KBM-7 (cell line): ENCODE measurements at regions not wholly inside any gene's neighbourhood (a gene's known extent, or its start where the extent isn't known, plus 50 kb on each side); places are given as distances from the start of the nearest gene placed in this dataset.
"Not testable (repeated sequence)": the region's sequence is repeated elsewhere in the genome, so short reads cannot be mapped to it uniquely, and the experiment has no call there.

Source experiments
- DNase-seq: peaks from one replicate; pipeline ENCODE4 v3.0.0-alpha.2; 2015
- in situ Hi-C: fragments of 300-500 bp; cut with MboI; formaldehyde crosslinking; loops from 2 replicates; pipeline ENCODE4 v1.14.3; 2020; ENCODE audit warnings: low sequenced_read_pairs, low pct_unique_long_range_greater_than_20kb, mixed read lengths

- in situ Hi-C loops: loop anchor here (25.0 kb wide), 1 partner anchor 523 kb away; no protein-coding TSS in a partner anchor
- peak; percentile 83 for DNase-seq
These were observed 53.9 kb upstream of the HEPH start for GRCh38 chrX:66110112-66110511.

DNA sequence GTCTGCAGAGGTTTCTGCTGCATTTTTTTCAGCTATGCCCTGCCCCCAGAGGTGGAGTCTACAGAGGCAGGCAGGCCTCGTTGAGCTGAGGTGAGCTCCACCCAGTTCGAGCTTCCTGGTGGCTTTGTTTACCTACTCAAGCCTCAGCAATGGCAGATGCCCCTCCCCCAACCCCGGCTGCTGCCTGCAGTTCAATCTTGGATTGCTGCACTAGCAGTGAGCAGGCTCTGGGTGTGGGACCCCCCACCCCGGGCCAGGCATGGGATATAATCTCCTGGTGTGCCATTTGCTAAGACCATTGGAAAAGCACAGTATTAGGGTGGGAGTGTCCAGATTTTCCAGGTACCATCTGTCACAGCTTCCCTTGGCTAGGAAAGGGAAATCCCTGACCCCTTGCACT, 56.2 kb upstream of the HEPH start:
- in situ Hi-C loops: loop anchor here (25.0 kb wide), 1 partner anchor 521 kb away; no protein-coding TSS in a partner anchor
- not testable (repeated sequence) for DNase-seq

DNA sequence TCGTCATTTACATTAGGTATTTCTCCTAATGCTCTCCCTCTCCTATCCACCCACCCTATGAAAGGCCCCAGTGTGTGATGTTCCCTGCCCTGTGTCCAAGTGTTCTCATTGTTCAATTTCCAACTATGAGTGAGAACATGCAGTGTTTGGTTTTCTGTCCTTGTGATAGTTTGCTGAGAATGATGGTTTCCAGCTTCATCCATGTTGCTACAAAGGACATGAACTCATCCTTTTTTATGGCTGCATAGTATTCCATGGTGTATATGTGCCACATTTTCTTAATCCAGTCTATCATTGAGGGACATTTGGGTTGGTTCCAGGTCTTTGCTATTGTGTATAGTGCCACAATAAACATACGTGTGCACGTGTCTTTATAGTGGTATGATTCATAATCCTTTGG, 61.6 kb upstream of the HEPH start:
- DNase-seq: not testable (repeated sequence)
- in situ Hi-C loops: loop anchor here (25.0 kb wide), 1 partner anchor 515 kb away; no protein-coding TSS in a partner anchor

DNA sequence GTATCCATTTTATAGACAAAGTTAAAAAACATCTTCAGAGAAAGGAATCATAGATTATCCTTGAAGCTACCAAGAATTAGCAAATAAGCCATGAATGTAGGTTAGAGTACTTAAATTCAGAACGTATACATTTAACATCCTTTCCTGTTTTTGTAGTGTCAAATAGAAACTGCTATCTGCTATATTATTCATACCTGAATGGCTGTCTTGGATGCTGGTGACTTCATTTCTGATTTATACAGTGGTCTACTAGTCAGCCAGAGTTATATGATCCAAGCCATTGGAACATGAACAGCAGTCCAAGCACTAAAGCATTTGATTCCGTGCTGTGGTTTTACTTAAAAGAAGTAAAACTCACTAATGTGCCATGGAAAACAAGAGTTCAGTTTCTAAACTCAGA, 58.3 kb upstream of the VSIG4 start:
- in situ Hi-C loops: no loop called here
- DNase-seq: no peak

DNA sequence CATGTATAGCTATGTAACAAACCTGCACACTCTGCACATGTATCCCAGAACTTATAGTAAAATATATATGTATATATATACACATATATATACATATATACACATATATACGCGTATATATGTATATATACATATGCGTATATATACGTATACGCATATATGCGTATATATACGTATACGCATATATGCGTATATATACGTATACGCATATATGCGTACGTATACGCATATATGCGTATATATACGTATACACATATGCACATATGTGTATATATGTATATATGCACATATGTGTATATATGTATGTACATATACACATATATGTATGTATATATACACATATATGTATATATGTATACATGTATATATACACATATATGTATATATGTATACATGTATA, 57.1 kb upstream of the VSIG4 start:
- in situ Hi-C loops, DNase-seq: not testable (repeated sequence)

DNA sequence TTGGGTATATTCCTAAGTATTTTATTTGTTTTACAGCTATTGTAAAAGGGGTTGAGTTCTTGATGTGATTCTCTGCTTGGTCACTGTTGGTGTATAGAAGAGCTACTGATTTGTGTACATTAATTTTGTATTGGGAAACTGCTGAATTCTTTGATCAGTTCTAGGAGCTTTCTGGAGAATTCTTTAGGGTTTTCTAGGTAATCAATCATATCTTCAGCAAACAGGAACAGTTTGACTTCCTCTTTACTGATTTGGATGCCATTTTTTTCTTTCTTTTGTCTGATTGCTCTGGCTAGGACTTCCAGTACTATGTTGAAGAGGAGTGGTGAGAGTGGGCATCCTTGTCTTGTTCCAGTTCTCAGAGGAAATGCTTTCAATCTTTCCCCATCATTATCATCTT, 50.1 kb upstream of the VSIG4 start:
- peak; percentile 71 for DNase-seq
- in situ Hi-C loops: not testable (repeated sequence)
